Adipocyte (in vitro differentiated cells): ENCODE measurements at regions not wholly inside any gene's neighbourhood (a gene's known extent, or its start where the extent isn't known, plus 50 kb on each side); places are given as distances from the start of the nearest gene placed in this dataset.

ENCODE experiments used
- DNase-seq: peaks from one replicate; pipeline ENCODE4 v3.0.0-alpha.2; 2015; ENCODE audit warnings: low read depth
- H3K27me3 ChIP-seq: replicated peaks from 2 replicates; pipeline ENCODE4 v1.7.0; 2013; ENCODE audit warnings: mild to moderate bottlenecking, low read length, moderate library complexity; ENCODE audit not compliant: control insufficient read depth, insufficient read depth
- H3K36me3 ChIP-seq: 2 replicates; pipeline ENCODE4 v1.7.0; 2013; ENCODE audit warnings: low read length, mild to moderate bottlenecking, moderate library complexity; ENCODE audit not compliant: control insufficient read depth, insufficient read depth, severe bottlenecking
- H3K4me1 ChIP-seq: 2 replicates; pipeline ENCODE4 v1.7.0; 2013; ENCODE audit warnings: mild to moderate bottlenecking, low read length, moderate library complexity; ENCODE audit not compliant: control insufficient read depth, insufficient read depth
- H3K4me3 ChIP-seq: 2 replicates; pipeline ENCODE4 v1.7.0; 2013; ENCODE audit warnings: mild to moderate bottlenecking, low read length, moderate library complexity
- H3K9ac ChIP-seq: 2 replicates; pipeline ENCODE4 v1.7.0; 2013; ENCODE audit warnings: mild to moderate bottlenecking, low read length, moderate library complexity
- H3K9me3 ChIP-seq: 2 replicates; pipeline ENCODE4 v1.7.0; 2013; ENCODE audit warnings: mild to moderate bottlenecking, low read length, moderate library complexity; ENCODE audit not compliant: control insufficient read depth

DNA sequence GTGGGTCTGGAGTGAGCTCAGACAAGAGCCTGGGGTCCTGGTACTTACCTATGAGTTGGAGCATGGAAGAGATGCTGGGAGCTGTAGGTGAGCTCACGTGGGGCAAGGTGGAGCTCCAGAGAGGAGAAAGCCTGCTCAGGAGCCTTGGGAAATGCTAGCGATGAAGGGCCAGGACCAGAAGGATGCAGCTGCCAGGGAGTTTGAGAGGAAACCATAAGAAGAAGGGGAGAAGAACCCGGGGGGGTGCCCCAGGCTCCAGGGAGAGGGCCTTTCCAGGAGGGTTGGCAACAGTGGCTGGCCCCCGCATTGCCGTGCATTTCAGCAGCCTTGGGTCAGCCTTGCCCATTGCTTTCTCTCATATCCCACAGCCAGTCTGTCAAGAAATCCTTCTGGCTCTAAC, 268.7 kb downstream of the GLI2 start:
- Histone ChIP-seq H3K9ac (no peak overlapping the region), H3K36me3 (no peaks in the 10 kb centered on the region), H3K4me3 (no peak overlapping the region), H3K4me1 (peaks cover 14% of the 10 kb centered on the region), H3K27me3 (no peaks in the 10 kb centered on the region), H3K9me3 (no peaks in the 10 kb centered on the region)
- no peak for DNase-seq

- no peak for DNase-seq
- H3K27me3 ChIP-seq, result no peaks in the 10 kb centered on the region
- peaks cover 13% of the 10 kb centered on the region for H3K4me1 ChIP-seq
- peaks cover 2% of the 10 kb centered on the region for H3K9me3 ChIP-seq
- H3K9ac ChIP-seq, result no peak overlapping the region
- H3K36me3 ChIP-seq, result no peaks in the 10 kb centered on the region
- H3K4me3 ChIP-seq, result no peak overlapping the region
Measured at GRCh38 chr2:121004950-121005349, 269.3 kb downstream of the GLI2 start.

DNA sequence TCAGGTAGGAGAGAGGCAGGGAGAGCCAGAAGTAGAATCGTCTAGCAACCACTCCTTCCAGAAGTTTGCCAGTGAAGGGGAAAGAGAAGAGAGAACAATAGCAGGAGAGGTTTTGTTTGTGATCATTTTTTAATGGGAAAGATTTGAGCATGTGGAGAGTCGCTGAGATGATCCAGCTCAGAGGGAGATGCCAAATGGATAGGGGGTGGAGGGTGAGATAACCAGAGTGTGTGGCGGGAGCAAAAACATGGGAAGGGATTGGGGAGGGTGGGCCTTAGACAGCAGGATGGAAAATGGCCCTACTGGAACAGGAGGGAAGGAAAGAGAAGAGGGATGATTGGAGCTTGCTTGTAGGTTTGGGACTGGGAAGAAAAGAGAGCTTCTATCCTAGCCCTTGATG, 269.8 kb downstream of the GLI2 start:
- H3K27me3 ChIP-seq, result no peaks in the 10 kb centered on the region
- no peak overlapping the region for H3K4me3 ChIP-seq
- H3K36me3 ChIP-seq, result no peaks in the 10 kb centered on the region
- peaks cover 13% of the 10 kb centered on the region for H3K4me1 ChIP-seq
- H3K9me3 ChIP-seq, result peaks cover 7% of the 10 kb centered on the region
- H3K9ac ChIP-seq, result no peak overlapping the region
- DNase-seq, result no peak

GRCh38 chr2:121006743-121007489, 271.2 kb downstream of the GLI2 start:
- H3K9ac ChIP-seq, result no peak overlapping the region
- no peaks in the 10 kb centered on the region for H3K36me3 ChIP-seq
- H3K4me3 ChIP-seq, result no peak overlapping the region
- peaks cover 13% of the 10 kb centered on the region for H3K4me1 ChIP-seq
- H3K27me3 ChIP-seq, result no peaks in the 10 kb centered on the region
- peaks cover 18% of the 10 kb centered on the region for H3K9me3 ChIP-seq
- DNase-seq, result no peak

DNA sequence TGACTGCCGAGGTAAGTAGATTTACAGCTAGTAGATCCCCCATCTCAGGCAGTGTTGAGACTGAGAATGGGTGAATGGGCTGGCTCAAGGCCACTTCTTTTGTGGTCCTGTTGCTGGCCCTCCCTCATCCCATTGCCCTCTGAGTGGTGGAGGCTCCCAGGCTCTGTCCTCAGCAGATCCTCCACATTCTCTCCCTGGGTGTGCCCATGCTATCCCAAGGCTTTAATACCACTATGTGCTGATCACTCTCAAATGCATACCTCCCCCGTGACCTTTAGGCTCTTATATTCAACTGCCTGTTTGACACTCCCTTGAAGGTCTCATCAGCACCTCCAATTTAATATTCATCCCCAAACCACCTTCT, 271.8 kb downstream of the GLI2 start:
- Histone ChIP-seq H3K9ac (no peak overlapping the region), H3K27me3 (no peaks in the 10 kb centered on the region), H3K9me3 (peaks cover 18% of the 10 kb centered on the region), H3K36me3 (no peaks in the 10 kb centered on the region), H3K4me1 (peaks cover 13% of the 10 kb centered on the region), H3K4me3 (no peak overlapping the region)
- DNase-seq, result no peak

DNA sequence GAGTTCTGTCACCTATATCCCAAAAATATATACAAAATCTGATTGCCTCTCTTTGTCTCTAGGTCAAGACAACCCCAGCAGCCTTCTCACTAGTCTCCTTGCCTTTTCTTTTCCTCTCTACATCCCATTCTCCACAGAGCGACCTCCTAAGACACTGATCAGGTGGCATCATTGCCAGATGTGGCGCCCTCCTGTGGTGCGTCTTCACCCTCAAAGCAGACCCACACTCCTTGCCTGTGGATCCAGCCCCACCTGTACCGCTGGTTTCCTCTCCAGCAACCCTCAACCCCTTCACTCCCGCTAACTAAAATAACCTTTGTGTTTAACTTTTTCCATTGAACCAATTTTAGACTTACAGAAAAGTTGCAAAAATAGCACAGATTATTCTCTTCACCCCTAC, 273.3 kb downstream of the GLI2 start:
- DNase-seq, result no peak
- H3K4me3 ChIP-seq, result no peak overlapping the region
- H3K9ac ChIP-seq, result no peak overlapping the region
- H3K4me1 ChIP-seq, result peaks cover 13% of the 10 kb centered on the region
- H3K9me3 ChIP-seq, result peaks cover 21% of the 10 kb centered on the region
- no peaks in the 10 kb centered on the region for H3K36me3 ChIP-seq
- H3K27me3 ChIP-seq, result no peaks in the 10 kb centered on the region

GRCh38 chr2:121010998-121011397, 274.0 kb downstream of the TFCP2L1 start:
- no peak overlapping the region for H3K4me3 ChIP-seq
- no peak for DNase-seq
- no peaks in the 10 kb centered on the region for H3K27me3 ChIP-seq
- H3K4me1 ChIP-seq, result peaks cover 9% of the 10 kb centered on the region
- no peaks in the 10 kb centered on the region for H3K36me3 ChIP-seq
- H3K9ac ChIP-seq, result no peak overlapping the region
- peaks cover 24% of the 10 kb centered on the region for H3K9me3 ChIP-seq

DNA sequence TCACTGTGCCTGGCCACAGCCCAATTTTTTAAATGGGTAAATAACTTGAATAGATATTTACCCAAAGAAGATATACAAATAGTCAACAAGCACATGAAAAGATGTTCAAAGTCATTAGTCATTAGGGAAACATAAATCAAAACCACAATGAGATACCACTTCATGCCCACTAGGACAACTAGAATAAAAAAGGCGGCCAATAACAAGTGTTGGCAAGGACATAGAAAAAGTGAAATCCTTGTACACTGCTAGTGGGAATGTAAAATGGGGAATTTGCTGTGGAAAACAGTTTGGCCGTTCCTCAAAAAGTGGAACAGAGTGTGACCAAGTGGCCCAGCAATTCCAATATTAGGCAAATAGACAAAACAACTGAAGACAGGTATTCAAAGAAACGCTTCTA, 270.1 kb downstream of the TFCP2L1 start:
- Histone ChIP-seq H3K4me1 (no peaks in the 10 kb centered on the region), H3K4me3 (no peak overlapping the region), H3K9me3 (peaks cover 23% of the 10 kb centered on the region), H3K36me3 (no peaks in the 10 kb centered on the region), H3K27me3 (peaks cover 11% of the 10 kb centered on the region), H3K9ac (no peak overlapping the region)
- no peak for DNase-seq

DNA sequence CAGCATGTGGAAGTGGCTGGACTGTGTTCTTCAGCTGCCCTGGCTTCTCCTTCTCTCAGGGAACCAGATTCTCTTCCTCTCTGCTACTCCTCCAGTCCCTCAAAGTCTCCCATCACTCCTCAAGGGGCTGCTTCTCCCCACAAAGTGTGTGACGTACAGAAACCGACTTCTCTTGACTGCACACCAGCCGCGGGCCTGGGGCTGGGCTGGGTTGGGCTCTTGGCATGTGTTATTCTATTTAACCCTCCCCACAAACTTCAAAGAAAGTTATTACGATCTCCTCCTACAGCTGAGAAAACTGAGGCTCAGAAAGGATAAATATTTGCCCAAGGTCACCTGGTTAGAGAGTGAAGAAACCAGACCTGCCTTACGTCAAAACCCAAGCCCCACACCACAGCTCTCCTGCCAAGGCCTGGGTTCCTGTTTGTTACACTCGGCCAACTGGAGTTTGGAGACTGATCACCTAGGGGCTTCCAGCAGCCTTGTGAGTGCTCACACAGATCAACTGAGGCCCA, 269.0 kb downstream of the TFCP2L1 start:
- Histone ChIP-seq H3K4me1 (no peaks in the 10 kb centered on the region), H3K9me3 (peaks cover 13% of the 10 kb centered on the region), H3K36me3 (no peaks in the 10 kb centered on the region), H3K4me3 (no peak overlapping the region), H3K27me3 (peaks cover 13% of the 10 kb centered on the region), H3K9ac (no peak overlapping the region)
- DNase-seq, result no peak

DNA sequence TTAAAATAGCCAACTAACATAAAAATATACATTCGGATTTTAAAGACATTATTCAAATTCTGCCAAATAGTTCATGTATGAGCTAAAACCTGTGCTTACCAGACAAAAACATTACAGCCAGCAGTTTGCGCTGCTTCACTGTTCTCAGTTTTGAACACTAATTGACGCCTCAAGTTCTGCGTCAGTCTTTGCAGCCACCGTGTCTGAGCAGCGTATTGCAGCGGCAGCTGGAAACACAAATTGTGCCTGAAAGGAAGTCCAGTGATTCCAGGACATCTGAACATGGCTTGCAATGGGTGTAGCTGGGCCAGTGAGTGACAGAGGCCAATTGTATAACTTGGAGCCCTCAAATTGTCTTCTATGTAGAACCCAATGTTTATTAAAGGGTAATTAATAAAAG, 267.6 kb downstream of the TFCP2L1 start:
- no peak for DNase-seq
- H3K27me3 ChIP-seq, result peaks cover 13% of the 10 kb centered on the region
- H3K4me3 ChIP-seq, result no peak overlapping the region
- no peaks in the 10 kb centered on the region for H3K36me3 ChIP-seq
- no peak overlapping the region for H3K9ac ChIP-seq
- H3K4me1 ChIP-seq, result no peaks in the 10 kb centered on the region
- peaks cover 7% of the 10 kb centered on the region for H3K9me3 ChIP-seq

- H3K4me3 ChIP-seq, result no peak overlapping the region
- DNase-seq, result no peak
- H3K9ac ChIP-seq, result no peak overlapping the region
- H3K9me3 ChIP-seq, result peaks cover 7% of the 10 kb centered on the region
- peaks cover 13% of the 10 kb centered on the region for H3K27me3 ChIP-seq
- no peaks in the 10 kb centered on the region for H3K36me3 ChIP-seq
- no peaks in the 10 kb centered on the region for H3K4me1 ChIP-seq
Measured at GRCh38 chr2:121018136-121019061, 266.6 kb downstream of the TFCP2L1 start.
